Esophagus muscularis mucosa (tissue), 4 donors: ENCODE measurements at regions not wholly inside any gene's neighbourhood (a gene's known extent, or its start where the extent isn't known, plus 50 kb on each side); places are given as distances from the start of the nearest gene placed in this dataset.

ENCODE experiments used
- DNase-seq: peaks from one replicate; pipeline ENCODE4 v3.0.0-alpha.2; 2017; ENCODE audit errors: extremely low spot score
- H3K27ac ChIP-seq, 4 donors: fragments of 200-600 bp; sonication (generic); replicated peaks in 1 of 4; 1 replicate in 3 of 4; 2 replicates in 1 of 4; pipeline ENCODE4 v1.5.1; 2016 to 2019; ENCODE audit warnings: mild to moderate bottlenecking in 1 of 4
- H3K27me3 ChIP-seq, 4 donors: fragments of 200-600 bp; sonication (generic); one replicate each; pipeline versions ENCODE4 v1.5.1 to v1.6.0; 2016 to 2019
- H3K36me3 ChIP-seq, 4 donors: fragments of 200-600 bp; sonication (generic); one replicate each; pipeline ENCODE4 v1.5.1; 2016 to 2019
- H3K4me1 ChIP-seq, 4 donors: fragments of 200-600 bp; sonication (generic); one replicate each; pipeline ENCODE4 v1.5.1; 2016 to 2019
- H3K4me3 ChIP-seq, 4 donors: fragments of 200-600 bp; sonication (generic); 1 replicate in 2 of 4; 2 replicates in 2 of 4; pipeline ENCODE4 v1.5.1; 2016 to 2019; ENCODE audit warnings: mild to moderate bottlenecking in 4 of 4, moderate library complexity in 1 of 4
- H3K9me3 ChIP-seq, 4 donors: fragments of 200-600 bp; sonication (generic); 1 replicate in 3 of 4; 2 replicates in 1 of 4; pipeline ENCODE4 v1.5.1; 2016 to 2019
- CTCF ChIP-seq, 3 experiments: fragments of 200-600 bp in 2 of 3; fragments of 450-650 bp in 1 of 3; sonication (generic) in 2 of 3; IDR thresholded peaks; one replicate each; pipeline ENCODE4 v1.5.1; 2017 to 2019; ENCODE audit warnings: antibody characterized with exemption in 3 of 3, mild to moderate bottlenecking in 2 of 3, moderate library complexity in 1 of 3
- EP300 ChIP-seq: sonication (generic); formaldehyde crosslinking; IDR thresholded peaks from one replicate; pipeline ENCODE4 v1.6.1; 2017; ENCODE audit warnings: antibody characterized with exemption
- POLR2A ChIP-seq: fragments of 450-650 bp; IDR thresholded peaks from one replicate; pipeline ENCODE4 v1.6.1; 2017; ENCODE audit warnings: antibody characterized with exemption, moderate library complexity, mild to moderate bottlenecking, low read depth
- POLR2AphosphoS5 ChIP-seq, 2 donors: sonication (generic); formaldehyde crosslinking; IDR thresholded peaks; one replicate each; pipeline ENCODE4 v1.6.1; 2017; ENCODE audit warnings: antibody characterized with exemption in 2 of 2
- WGBS: methylation state at CpG from one replicate; pipeline ENCODE4 v1.1.5; 2018; 5-methylcytosine and 5-hydroxymethylcytosine counted together
- intact Hi-C: fragments of 100-400 bp; cut with DNase I; formaldehyde crosslinking; loops from one replicate; pipeline ENCODE4 v1.15.1; 2023

GRCh38 chr5:67815455-67816391, 399.8 kb upstream of the PIK3R1 start:
- H3K36me3 ChIP-seq: no peaks in the 10 kb centered on the region
- intact Hi-C loops: no loop called here
- H3K27ac ChIP-seq: peak overlapping the region in 2 of 4 donors; percentile 30 to 40
- 63% methylated on average over 10 of the region's 10 CpGs for WGBS
- no peaks in the 10 kb centered on the region for H3K27me3 ChIP-seq
- H3K4me1 ChIP-seq: peaks cover 22 to 33% (median 25%) of the 10 kb centered on the region in 4 donors
- no peaks in the 10 kb centered on the region for H3K9me3 ChIP-seq
- DNase-seq: no peak
- no peak overlapping the region for H3K4me3 ChIP-seq
- TF ChIP-seq EP300 (no peak), POLR2A (no peak), CTCF (IDR thresholded peaks at IDR 0.05) (no peak), POLR2AphosphoS5 (IDR thresholded peaks at IDR 0.05) (no peak)

- intact Hi-C loops: no loop called here
- Histone ChIP-seq H3K4me1 (peaks cover 22 to 34% (median 26%) of the 10 kb centered on the region in 4 donors), H3K27me3 (no peaks in the 10 kb centered on the region), H3K36me3 (no peaks in the 10 kb centered on the region), H3K9me3 (no peaks in the 10 kb centered on the region), H3K27ac (peak overlapping the region in 2 of 4 donors; percentile 30 to 40), H3K4me3 (no peak overlapping the region)
- DNase-seq: no peak
- TF ChIP-seq EP300 (no peak), POLR2A (no peak), CTCF (IDR thresholded peaks at IDR 0.05) (no peak), POLR2AphosphoS5 (IDR thresholded peaks at IDR 0.05) (no peak)
- WGBS: 55% methylated on average over 3 of the region's 3 CpGs
Observed at GRCh38 chr5:67814569-67815311, 400.8 kb upstream of the PIK3R1 start.

GRCh38 chr5:67813877-67814539, 401.5 kb upstream of the PIK3R1 start:
- H3K27ac ChIP-seq: no peak overlapping the region

GRCh38 chr5:67809589-67809988, 406.0 kb upstream of the PIK3R1 start:
- peaks cover 7 to 15% (median 13%) of the 10 kb centered on the region in 4 donors for H3K4me1 ChIP-seq
- H3K36me3 ChIP-seq: no peaks in the 10 kb centered on the region
- no peaks in the 10 kb centered on the region for H3K27me3 ChIP-seq
- no peaks in the 10 kb centered on the region for H3K9me3 ChIP-seq
- H3K27ac ChIP-seq: no peak overlapping the region
- WGBS: 60% methylated on average over 5 of the region's 5 CpGs
- no peak for DNase-seq
- no peak overlapping the region for H3K4me3 ChIP-seq
- TF ChIP-seq EP300: no peak
- no peak for TF ChIP-seq POLR2A
- TF ChIP-seq CTCF (IDR thresholded peaks at IDR 0.05): no peak
- TF ChIP-seq POLR2AphosphoS5 (IDR thresholded peaks at IDR 0.05): no peak
- intact Hi-C loops: loop anchor here (10.0 kb wide), 1 partner anchor 445 kb away; no protein-coding TSS in a partner anchor

More at GRCh38 chr5:67813877-67814539, 401.5 kb upstream of the PIK3R1 start:
- Histone ChIP-seq H3K4me3 (no peak overlapping the region), H3K36me3 (no peaks in the 10 kb centered on the region), H3K4me1 (peaks cover 22 to 37% (median 30%) of the 10 kb centered on the region in 4 donors), H3K27me3 (no peaks in the 10 kb centered on the region), H3K9me3 (no peaks in the 10 kb centered on the region)
- WGBS: 84% methylated on average over 6 of the region's 6 CpGs
- DNase-seq: no peak
- TF ChIP-seq POLR2AphosphoS5 (IDR thresholded peaks at IDR 0.05) (no peak), CTCF (IDR thresholded peaks at IDR 0.05) (no peak), POLR2A (no peak), EP300 (no peak)
- intact Hi-C loops: no loop called here
